RPMI8226 (cell line): ENCODE measurements at regions not wholly inside any gene's neighbourhood (a gene's known extent, or its start where the extent isn't known, plus 50 kb on each side); places are given as distances from the start of the nearest gene placed in this dataset.

Experiments
- DNase-seq: peaks from one replicate; pipeline ENCODE4 v3.0.0-alpha.2; 2015

DNA sequence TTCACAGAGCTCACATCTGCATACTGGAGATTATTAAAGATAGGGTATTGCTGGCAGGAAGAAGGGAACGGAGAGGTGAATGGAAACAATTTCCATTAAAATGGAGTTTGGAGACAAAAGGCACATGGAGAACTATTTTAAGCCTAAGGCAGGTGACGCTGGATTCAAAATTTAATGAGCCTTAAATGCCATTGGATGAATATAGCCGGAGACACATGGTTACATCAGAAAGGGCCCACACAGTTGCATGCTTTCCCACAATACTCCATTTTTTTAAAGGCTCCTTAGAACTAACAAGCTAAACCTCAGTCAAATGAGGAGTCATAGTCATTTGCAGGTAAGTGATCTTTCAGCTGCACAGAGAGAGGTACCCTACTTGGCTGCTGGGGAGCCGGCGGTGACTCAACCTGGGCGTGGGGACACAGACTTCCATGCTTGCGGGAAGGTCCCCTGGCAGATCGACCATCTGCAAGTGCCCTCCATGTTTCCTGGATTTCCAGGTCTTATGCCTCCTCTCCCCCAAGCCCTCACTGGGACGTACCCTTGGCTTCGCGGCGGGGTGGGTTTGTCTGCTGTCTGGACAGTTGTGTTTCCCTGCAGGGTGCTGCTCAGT lies 259.2 kb downstream of the CBLN1 start:
- DNase-seq, result no peak

DNA sequence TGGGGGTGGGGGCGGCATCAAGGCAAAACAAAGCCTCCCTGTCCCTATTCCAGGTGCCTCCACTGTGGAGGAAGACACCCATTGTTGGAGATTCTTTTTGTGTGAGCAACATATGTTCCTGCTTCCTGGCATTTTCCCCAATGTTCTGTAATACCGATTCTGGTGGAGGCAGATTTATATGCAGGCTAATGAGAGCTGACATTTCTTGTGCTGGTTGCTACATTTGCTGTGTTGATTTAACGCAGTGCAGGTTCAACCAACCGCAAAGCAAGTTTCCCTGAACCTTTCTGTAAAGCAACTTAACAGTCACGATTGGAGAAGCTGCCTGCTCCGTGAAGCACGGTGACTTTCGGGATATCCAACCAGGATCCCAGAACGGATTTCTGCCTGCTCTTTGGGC lies 260.5 kb downstream of the CBLN1 start:
- DNase-seq, result no peak

DNA sequence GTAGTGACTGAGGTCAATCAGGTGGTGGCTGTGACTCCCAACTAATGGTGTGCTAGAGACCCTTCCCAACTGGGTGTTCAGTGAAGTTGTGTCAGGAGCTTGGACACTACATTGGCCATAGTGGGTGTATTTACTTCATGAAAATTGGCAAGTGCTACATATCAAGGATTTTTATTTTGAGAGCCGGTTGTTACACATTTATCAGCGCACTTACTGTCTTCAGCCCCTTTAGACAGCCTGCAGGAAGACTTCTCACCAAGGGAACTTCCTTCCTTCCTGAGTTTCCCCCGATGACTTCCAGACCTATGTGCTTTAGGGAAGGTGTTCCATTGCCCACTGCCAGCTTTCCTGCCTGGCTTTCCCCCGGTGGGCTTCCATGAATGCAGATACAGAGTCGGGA lies 261.2 kb downstream of the CBLN1 start:
- DNase-seq, result no peak

DNA sequence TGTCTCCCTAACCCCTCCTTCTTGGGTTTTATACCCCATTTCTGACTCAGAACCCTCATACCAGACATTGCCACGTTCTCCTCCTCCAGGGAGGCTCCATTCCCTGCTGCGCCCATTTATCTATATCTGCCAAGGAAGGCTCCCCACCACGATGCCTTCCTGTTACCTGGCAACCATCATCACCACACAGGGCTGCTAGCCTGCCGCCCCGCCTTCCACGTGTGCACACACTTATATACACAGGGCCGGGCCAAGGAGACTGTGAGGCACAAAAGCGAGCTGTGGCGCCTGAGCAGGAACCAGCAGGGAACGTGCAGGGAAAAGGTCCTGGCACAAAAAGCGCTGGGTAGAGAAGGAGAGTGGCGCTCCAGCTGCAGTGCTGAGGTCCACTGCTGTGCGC lies 261.8 kb downstream of the CBLN1 start:
- no peak for DNase-seq

DNA sequence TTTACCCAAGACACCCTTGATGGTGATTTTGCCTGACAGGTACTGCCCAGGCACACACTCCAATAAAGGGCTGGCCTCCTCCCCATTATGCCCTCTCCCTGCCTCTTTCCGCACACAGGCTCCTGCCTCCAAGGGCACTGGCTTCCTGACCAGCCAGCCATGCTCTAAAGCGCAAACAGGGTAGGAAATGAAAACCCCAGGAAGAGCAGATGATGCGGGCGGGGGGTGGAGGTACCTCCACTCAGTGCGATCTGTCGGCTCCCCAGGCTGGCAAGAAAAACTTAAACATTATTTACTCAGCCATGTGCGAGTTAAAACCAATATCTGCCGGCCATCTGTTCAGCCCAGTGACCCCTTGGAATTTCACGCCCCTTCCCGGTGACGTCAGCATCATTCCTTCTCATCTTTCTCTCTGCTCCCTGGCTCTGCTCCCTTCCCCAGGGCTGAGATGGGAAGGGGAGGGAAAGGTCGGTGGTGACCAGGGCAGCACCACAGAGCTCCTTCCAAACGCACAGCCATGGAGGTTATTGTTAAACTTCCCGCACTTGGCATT lies 262.5 kb downstream of the CBLN1 start:
- no peak for DNase-seq

DNA sequence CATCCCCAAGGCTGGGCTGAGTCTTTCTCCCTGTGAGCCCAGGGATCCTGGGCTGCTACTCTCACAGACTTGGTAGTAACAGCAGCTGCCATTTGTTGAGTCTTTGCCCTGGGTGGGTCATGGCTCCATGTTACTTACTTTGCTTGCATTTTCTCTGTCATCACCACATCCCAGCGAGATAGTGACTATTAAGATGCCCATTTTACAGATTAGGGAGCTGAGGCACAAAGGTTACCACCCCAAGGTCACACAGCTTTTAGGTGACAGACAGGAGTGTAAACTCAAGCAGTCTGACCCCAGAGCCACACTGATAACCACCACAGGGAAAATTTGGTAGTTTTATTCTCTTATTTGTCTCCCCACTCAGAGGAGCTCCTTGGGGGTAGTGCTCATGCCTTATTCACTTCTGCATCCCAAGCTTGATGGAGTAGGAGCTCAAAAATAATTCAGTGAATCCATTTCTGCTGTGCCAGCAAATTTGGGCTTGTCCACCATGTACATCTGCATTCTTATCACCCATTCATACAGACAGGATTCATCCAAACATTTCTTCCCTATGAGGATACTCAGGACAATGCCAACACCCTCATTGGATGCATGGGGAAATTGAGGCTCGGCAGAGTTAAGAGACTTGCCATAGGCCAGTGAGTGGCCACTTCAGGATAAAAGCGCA lies 263.2 kb downstream of the CBLN1 start:
- DNase-seq, result no peak

DNA sequence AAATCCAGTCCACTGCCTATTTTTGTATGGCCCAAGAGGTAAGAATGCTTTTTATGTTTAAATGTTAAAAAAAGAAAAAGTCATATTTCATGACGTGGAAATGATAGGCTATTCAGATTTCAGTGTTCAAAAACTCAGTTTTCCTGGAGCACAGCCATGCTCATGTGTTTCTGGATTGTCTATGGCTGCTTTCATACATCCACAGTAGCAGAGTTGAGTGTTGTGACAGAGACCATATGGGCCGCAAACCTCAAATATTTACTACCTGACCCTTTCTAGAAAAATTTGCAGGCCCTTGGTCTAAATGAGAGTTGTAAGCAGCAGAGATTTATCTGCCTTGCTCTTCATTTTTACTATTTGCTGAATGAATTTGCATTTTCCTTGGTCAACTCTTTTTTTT lies 264.1 kb downstream of the CBLN1 start:
- DNase-seq, result no peak

DNA sequence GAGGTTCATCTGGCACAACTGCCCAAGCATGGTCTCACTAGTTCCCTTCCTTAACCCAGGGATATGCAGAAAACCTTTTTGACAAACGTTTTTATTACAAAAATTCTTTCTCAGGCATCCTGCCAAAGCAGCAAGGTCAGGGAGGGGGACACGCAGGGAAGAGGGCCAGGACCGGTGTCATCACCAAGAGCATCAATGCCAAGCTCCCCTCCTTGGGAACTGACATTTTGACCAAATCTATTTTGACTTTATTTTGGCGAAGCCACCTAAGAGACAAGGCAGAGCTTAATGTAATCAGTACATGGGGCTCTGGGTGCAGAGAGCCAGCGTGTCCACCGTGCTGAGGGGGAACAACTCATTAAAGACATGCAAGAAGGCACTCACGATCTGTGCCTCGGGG lies 265.2 kb downstream of the CBLN1 start:
- no peak for DNase-seq

DNA sequence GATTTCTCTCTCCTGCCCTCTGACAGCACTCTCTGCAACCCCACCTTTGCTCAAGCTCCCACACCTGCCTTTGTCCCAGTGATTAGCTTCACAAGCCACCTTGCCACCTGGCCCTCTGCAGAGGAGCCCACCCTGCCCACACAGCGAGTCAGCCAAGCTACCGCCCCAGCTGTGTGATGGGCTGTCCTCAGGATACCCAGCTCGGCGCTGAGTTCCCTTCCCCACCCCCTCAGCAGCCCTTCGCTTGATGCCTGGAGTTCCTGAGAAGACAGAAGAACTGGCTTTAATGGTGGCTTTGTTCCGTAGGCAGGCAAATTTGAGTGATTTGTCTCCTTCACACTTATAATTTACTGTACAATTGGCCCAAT lies 266.4 kb downstream of the CBLN1 start:
- DNase-seq, result no peak

DNA sequence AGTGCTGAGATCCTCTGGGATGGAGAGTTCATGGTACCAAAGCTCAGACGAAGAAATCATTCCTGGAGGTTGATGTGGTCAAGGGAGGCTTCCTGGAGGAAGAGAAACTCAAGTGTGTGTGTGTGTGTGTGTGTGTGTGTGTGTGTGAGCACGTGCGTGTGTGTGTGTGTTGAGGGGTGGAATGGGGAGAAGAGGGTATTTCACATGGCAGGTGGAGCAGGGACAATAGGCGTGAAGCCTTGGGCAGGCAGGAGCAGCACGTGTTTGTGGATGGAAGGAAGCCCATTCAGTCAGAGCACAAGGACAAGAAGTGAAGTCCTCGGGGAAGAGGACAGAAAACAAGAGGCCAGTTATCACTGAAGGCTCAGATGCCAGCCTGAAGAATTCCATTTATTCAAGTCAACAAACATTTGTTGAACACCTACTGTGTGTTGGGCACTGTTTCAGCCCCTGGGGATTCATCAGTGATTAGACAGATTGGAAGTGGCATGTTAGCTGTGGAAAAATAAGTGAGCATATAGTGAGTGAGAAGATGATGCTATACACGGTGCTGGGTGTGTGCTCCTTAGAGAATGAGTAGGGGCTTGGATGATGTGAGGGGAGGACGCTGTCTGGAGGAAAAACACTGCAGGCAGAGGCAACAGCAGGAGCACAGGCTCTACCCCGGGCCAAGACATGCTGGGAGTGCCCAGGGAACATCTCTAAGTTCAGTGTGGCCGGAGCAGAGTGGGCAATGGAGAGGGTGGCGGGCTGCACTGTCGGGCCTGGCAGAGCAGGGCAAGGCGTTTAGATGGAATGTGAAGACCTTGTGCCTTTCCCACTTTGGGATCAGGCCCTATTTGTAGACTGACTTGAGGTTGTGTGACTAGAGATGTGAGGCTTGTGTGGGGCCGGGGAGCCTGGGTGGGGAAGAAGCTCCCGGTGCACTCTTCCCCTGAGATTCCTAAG lies 267.1 kb downstream of the CBLN1 start:
- no peak for DNase-seq

DNA sequence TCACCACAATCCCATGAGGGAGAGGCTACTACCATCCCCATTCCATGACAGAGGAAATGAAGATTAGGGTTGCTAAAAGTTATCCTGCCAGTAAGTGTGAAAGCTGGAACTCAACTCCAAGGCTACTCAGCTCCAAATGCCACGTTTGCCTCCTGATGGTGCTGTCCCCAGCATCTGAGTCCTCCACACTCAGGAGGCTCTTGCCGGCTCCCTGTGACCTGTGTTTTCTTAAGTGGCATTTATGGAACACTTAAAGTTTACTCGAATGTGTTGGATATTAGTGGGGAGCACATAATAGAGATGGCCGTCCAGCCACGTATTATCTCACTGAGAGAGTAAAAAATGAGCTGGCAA lies 267.9 kb downstream of the CBLN1 start:
- no peak for DNase-seq

DNA sequence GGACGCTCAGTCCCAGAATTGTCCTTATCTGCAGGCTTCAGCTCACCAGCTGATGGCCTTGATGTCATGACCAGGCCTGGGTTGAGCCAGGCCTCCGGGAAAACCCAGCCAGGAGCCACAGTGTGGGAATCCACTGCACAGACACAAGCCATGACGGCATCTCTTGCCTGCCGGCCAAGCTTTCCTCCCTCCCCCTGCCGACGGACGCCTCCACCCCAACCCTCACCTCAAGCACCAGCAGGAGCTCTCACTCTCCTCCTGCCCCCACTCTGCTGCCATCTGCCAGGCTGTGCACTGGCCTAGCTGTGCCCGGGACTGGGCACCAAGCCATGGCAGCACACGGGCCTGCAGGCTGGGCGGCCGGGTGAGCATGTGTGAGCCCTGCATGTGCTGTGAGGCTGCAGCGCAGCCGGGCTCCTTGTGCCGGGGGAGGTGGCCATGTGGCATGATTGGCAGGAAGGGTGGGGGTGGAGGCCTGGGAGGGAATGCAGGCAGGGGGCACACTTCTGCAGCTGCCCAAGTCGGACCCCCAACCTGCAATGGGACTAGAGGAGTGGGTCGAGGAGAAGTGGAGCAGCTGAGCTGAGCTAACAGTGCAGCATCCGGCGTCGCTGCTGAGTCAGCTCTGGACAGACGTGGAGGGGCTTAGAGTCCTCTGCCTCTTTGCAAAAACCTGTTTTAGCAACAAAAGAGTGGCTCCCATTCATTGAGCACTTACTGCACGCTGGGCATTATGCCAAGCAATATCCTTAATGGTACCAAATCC lies 268.5 kb downstream of the CBLN1 start:
- DNase-seq, result peak; percentile 40

DNA sequence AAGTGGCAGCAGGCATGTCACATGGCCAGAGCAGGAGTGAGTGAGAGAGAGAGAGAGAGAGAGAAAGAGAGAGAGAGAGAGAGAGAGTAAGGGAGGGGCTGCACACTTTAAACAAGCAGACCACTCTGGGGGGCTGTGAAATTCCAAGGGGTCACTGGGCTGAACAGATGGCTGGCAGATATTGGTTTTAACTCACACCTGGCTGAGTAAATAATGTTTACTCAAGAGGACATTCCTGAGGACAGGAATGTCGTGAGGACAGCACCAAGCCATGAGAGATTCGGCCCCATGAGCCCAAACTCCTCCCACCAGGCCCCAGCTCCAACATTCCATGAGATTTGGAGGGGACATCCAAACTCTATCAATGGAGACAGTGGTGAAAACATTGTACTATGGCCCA lies 269.7 kb downstream of the CBLN1 start:
- no peak for DNase-seq

DNA sequence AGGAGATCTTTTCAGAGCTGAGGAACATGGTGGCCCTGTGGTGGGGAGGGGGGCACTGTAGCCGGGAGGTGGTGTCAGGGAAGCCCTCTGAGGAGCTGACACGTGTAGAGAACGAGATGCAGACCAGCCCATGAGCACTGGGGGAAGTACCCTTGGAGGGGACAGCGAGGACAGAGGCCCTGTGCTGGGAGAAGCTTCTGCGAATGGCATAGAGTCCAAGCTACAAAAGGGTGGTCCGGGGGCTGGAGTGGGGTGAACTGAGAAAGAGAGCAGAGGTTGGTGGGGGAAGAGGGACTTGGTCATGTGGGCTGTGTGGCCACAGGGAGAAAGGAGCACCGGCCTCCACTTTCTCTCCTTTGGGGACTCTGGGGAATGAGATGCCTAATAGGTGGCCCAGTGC lies 270.8 kb downstream of the CBLN1 start:
- no peak for DNase-seq

DNA sequence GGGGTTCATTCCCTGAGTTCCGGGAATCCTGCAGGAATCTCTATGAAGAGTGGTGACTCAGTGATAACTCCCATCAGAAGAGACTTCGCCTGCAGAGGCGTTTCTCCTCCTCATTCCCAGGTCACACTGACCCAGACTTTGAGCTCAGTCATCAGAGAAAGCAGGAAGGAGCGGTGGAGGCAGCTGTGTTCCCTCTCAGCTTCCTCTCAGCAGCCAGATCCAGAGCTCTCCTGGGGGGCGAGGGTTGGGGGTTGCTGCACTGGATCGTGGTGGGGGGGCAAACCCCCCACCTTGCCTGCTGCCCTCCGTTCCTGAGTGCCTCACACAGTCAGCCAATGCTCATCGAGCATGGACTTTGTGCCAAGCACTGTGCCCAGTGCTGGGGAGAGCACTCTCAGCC lies 271.2 kb downstream of the CBLN1 start:
- no peak for DNase-seq

DNA sequence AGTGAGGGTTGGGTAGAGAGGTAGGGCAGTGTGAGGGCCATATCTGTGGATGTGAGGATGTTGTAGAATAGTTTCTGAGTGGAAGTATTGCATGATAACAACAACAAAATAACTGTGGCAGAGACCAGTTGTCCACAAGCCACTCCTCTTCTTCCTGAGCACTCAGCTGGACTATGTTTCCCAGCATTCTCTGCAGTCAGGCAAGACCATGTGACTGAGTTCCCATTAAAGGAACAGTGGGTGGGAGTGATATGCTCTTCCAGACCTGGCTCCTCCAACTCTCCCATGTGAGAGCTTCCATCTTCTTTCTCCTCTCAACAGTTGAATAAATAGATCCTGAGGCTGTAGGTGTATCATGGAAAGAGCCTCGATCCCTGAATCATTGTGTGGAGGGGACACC lies 272.4 kb downstream of the CBLN1 start:
- no peak for DNase-seq

DNA sequence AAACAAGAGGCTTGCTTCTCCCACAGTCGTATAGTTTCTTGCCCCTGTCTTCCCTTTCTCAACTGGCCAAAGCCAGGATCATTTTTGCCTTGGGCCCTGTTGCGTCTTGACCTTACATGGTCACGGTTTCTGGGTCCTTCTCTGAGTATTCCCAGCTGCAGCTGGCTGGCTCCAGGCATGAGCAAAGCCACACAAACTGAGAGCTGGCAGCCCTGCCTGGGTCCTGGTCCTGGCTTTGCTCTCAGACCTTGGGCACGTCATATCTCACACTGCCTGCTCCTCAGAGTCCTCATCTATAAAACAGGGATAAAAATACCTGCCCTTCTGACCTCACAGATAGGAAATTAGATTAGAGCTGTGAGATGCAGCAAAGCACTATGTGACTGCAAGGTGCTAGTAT lies 277.6 kb downstream of the CBLN1 start:
- DNase-seq, result no peak

DNA sequence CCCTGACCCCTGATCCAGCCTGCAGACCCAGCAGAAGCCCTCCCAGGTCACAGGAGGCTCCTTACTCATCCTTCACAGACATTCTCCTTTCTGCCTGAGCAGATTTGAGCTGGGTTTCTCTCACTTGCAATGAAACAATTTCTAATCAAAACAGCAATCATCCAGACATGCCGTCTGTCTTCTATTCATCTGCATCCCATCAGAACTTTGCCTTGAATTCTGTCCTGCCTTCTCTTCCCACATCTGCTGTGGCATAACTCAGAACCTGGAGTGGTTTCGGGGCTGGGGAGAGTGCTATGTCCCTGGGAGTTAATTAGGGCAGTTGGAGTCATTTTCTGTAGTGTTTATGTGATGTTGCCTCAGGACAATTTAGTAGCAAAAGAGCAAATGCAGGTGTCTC lies 278.6 kb downstream of the CBLN1 start:
- no peak for DNase-seq

DNA sequence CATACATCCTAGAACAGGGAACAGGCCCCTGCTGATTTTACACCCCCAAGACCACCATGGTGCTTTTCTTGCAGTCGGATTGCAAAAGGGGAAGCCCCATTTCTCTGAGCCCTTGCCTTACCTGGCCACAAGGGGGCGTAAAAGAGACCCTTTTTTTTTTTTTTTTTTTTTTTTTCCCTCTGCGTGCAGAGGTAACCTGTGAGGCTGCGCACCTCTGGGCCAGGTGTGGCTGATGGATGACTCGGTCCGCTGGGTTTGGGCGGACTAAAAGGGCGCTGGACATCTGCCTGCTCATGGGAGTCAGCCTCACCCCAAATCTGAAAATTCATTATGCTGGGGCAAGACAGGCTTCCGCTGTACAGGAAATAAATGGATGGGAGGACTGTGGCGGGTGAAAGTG lies 281.0 kb downstream of the CBLN1 start:
- DNase-seq, result peak; percentile 26

DNA sequence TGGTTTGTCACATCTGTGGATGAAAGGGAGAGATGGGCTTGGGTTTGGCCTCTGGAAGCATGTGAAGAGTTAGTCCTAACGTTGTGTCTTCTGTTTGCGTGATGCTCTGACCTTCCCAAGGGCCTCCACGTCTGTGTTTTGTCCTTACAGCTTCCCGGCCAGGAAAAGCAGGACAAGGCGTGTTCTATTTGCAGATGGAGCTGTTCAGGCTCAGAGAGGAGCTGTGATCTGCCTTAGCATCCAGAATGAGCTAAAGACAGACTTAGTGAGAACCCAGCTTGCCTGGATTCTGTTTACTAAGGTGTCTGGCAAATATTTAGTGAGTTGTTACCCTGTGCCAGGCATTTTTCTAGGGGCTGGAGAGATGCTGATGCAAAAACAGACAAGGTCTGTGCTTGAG lies 282.1 kb downstream of the CBLN1 start:
- DNase-seq, result no peak

DNA sequence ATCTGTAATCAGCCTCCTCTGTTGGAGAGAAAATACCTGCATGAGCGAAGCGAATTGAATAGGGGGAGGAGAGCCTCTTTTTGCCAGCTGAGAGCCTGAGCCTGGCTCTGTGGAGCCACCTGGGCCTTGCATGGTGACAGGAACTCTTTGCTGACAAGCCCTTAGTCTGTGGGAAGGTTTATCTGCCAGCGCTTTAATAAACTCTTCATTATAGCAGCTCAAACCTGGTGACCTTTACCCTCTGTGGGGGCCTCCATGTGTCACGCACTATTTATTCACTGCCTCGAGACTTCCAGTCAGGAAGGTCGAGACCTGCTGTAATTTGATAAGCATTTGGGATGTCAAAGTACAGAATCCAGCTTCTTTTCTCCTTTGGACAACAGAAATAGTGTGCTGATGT lies 282.6 kb downstream of the CBLN1 start:
- no peak for DNase-seq

DNA sequence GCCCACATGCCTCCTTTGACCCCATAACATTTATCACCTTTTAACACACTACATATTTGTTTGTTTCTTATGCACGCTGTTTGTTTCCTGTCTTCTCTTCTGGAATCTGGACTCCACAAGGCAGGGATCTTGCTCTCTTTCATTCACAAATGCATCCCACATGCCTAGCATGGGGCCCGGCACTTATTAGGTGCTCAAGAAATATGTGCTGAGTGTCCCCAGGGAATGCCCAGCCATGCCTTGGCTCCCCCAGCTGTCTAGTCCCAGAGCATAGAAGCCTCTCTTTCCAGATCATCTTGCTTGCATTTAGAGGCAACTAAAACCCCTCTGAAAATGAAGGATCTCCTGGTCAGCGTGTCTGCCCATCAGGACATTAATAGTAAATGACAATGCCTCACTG lies 283.7 kb downstream of the CBLN1 start:
- DNase-seq, result no peak

DNA sequence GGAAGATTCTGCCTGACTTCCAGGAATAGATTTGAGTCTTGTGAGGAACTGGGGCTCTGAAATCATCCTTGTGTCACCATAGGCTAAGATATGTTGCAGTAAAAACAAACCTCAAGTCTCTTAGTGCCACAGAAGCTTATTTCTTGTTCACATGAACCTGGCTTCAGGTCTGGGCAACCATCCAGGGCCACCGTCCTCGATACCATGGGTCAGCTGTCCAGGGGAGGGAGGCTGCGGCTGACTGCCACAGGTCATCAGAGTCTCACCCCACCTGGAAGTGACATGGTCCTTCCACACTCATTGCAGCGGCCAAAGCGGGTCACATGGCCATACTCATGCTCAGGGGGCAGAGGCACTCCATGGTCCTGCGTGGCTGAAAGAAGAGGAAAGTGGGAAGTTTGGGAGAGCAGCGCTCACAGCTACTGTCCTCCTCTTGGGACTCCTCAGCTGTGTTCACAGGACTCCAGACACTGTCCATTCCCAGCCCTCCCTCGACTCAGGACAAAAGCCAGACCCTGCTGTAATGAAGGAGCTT lies 284.5 kb downstream of the CBLN1 start:
- no peak for DNase-seq
